ENCODE measurements at regions not wholly inside any gene's neighbourhood (a gene's known extent, or its start where the extent isn't known, plus 50 kb on each side); places are given as distances from the start of the nearest gene placed in this dataset.

DNA sequence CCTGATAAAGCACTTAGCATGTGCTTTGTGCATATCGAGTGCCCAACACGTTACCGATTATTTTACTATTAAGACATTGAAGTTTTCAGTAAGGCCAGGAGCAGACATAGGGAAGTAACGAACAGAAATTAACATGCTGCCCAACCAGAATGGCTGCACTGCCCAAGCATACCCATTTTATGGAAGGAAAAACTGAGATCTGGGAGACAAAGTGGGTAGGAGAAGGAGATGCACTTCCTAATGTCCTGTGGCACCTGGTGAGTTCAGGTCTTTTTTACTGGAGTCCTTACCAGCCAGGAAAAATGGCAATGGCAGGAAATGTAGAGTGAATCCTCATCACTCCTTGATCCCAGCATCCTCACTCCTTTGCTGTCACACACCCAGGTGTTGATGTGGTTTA, 768.5 kb downstream of the MED13L start:
- TF ChIP-seq CTCF (conservative IDR thresholded peaks at IDR 0.05): no peak
- no peak for TF ChIP-seq ZFX (IDR thresholded peaks at IDR 0.05)

Data from C4-2B (cell line).